HUES6 (cell line): ENCODE measurements at regions not wholly inside any gene's neighbourhood (a gene's known extent, or its start where the extent isn't known, plus 50 kb on each side); places are given as distances from the start of the nearest gene placed in this dataset.

Source experiments
- H3K27ac ChIP-seq: 2 replicates; pipeline ENCODE4 v1.7.0; 2013; ENCODE audit warnings: low read depth, mild to moderate bottlenecking, low read length, inconsistent platforms
- H3K27me3 ChIP-seq: 2 replicates; pipeline ENCODE4 v1.6.1; 2013; ENCODE audit warnings: low read length; ENCODE audit not compliant: control insufficient read depth, insufficient read depth
- H3K36me3 ChIP-seq: 2 replicates; pipeline ENCODE4 v1.6.1; 2013; ENCODE audit warnings: low read length; ENCODE audit not compliant: control insufficient read depth, insufficient read depth
- H3K4me1 ChIP-seq: 2 replicates; pipeline ENCODE4 v1.6.1; 2013; ENCODE audit warnings: low read length; ENCODE audit not compliant: control insufficient read depth, insufficient read depth
- H3K4me3 ChIP-seq: 2 replicates; pipeline ENCODE4 v1.5.1; 2013; ENCODE audit warnings: low read depth, low read length
- H3K9ac ChIP-seq: one replicate; pipeline ENCODE4 v1.6.1; 2013; ENCODE audit warnings: mild to moderate bottlenecking, low read length
- H3K9me3 ChIP-seq: 2 replicates; pipeline ENCODE4 v1.6.1; 2013; ENCODE audit warnings: low read depth, low read length; ENCODE audit not compliant: control insufficient read depth, insufficient read depth

GRCh38 chr11:115871161-115871760, 367.0 kb upstream of the CADM1 start:
- no peak overlapping the region for H3K27ac ChIP-seq
- H3K4me1 ChIP-seq, result peaks cover 5% of the 10 kb centered on the region
- no peaks in the 10 kb centered on the region; the same call in 1 of the 2 replicates for H3K27me3 ChIP-seq
- H3K4me3 ChIP-seq, result no peak overlapping the region
- no peak overlapping the region for H3K9ac ChIP-seq
- H3K9me3 ChIP-seq, result no peaks in the 10 kb centered on the region
- H3K36me3 ChIP-seq, result no peaks in the 10 kb centered on the region

GRCh38 chr11:115869780-115870431, 365.7 kb upstream of the CADM1 start:
- Histone ChIP-seq H3K9me3 (no peaks in the 10 kb centered on the region), H3K36me3 (no peaks in the 10 kb centered on the region), H3K27ac (no peak overlapping the region), H3K4me1 (peaks cover 5% of the 10 kb centered on the region), H3K27me3 (no peaks in the 10 kb centered on the region; the same call in 1 of the 2 replicates), H3K9ac (no peak overlapping the region), H3K4me3 (no peak overlapping the region)

- Histone ChIP-seq H3K36me3 (no peaks in the 10 kb centered on the region), H3K9ac (no peak overlapping the region), H3K27ac (no peak overlapping the region), H3K4me1 (peaks cover 5% of the 10 kb centered on the region), H3K4me3 (no peak overlapping the region), H3K27me3 (no peaks in the 10 kb centered on the region; the same call in 1 of the 2 replicates), H3K9me3 (no peaks in the 10 kb centered on the region)
Observed at GRCh38 chr11:115869131-115869530, 364.9 kb upstream of the CADM1 start.

GRCh38 chr11:115860246-115860645, 356.0 kb upstream of the CADM1 start:
- Histone ChIP-seq H3K9ac (no peak overlapping the region), H3K4me3 (no peak overlapping the region), H3K27me3 (no peaks in the 10 kb centered on the region), H3K36me3 (no peaks in the 10 kb centered on the region), H3K27ac (no peak overlapping the region), H3K4me1 (no peaks in the 10 kb centered on the region), H3K9me3 (peaks cover 3% of the 10 kb centered on the region; the same call in 1 of the 2 replicates)

GRCh38 chr11:115848611-115849010, 344.4 kb upstream of the CADM1 start:
- 0 out of 2 replicates have a peak, but pooled peaks cover 3% of the 10 kb centered on the region for H3K4me1 ChIP-seq
- peaks cover 10% of the 10 kb centered on the region; the same call in 1 of the 2 replicates for H3K27me3 ChIP-seq
- no peak overlapping the region for H3K9ac ChIP-seq
- no peak overlapping the region for H3K4me3 ChIP-seq
- H3K36me3 ChIP-seq, result no peaks in the 10 kb centered on the region
- H3K27ac ChIP-seq, result no peak overlapping the region
- no peaks in the 10 kb centered on the region for H3K9me3 ChIP-seq

- Histone ChIP-seq H3K27me3 (peaks cover 10% of the 10 kb centered on the region; the same call in 1 of the 2 replicates), H3K4me3 (no peak overlapping the region), H3K9ac (no peak overlapping the region), H3K4me1 (0 out of 2 replicates have a peak, but pooled peaks cover 3% of the 10 kb centered on the region), H3K36me3 (no peaks in the 10 kb centered on the region), H3K27ac (no peak overlapping the region), H3K9me3 (no peaks in the 10 kb centered on the region)
Observed at GRCh38 chr11:115848080-115848479, 343.9 kb upstream of the CADM1 start.

GRCh38 chr11:115845872-115846271, 341.7 kb upstream of the CADM1 start:
- H3K9ac ChIP-seq, result no peak overlapping the region
- H3K27me3 ChIP-seq, result peaks cover 15% of the 10 kb centered on the region
- H3K27ac ChIP-seq, result no peak overlapping the region
- H3K36me3 ChIP-seq, result no peaks in the 10 kb centered on the region
- no peaks in the 10 kb centered on the region for H3K9me3 ChIP-seq
- H3K4me1 ChIP-seq, result 0 out of 2 replicates have a peak, but pooled peaks cover 3% of the 10 kb centered on the region
- H3K4me3 ChIP-seq, result no peak overlapping the region

- H3K27me3 ChIP-seq, result peaks cover 15% of the 10 kb centered on the region
- H3K9ac ChIP-seq, result no peak overlapping the region
- H3K9me3 ChIP-seq, result no peaks in the 10 kb centered on the region
- no peak overlapping the region for H3K4me3 ChIP-seq
- no peak overlapping the region for H3K27ac ChIP-seq
- H3K36me3 ChIP-seq, result no peaks in the 10 kb centered on the region
- 0 out of 2 replicates have a peak, but pooled peaks cover 3% of the 10 kb centered on the region for H3K4me1 ChIP-seq
Observed at GRCh38 chr11:115843685-115844084, 339.5 kb upstream of the CADM1 start.

GRCh38 chr11:115843111-115843510, 338.9 kb upstream of the CADM1 start:
- peaks cover 15% of the 10 kb centered on the region for H3K27me3 ChIP-seq
- no peaks in the 10 kb centered on the region for H3K9me3 ChIP-seq
- no peak overlapping the region for H3K27ac ChIP-seq
- no peak overlapping the region for H3K9ac ChIP-seq
- H3K4me1 ChIP-seq, result 0 out of 2 replicates have a peak, but pooled peaks cover 3% of the 10 kb centered on the region
- H3K36me3 ChIP-seq, result no peaks in the 10 kb centered on the region
- no peak overlapping the region for H3K4me3 ChIP-seq

GRCh38 chr11:115820026-115820425, 315.8 kb upstream of the CADM1 start:
- Histone ChIP-seq H3K9ac (no peak overlapping the region), H3K27me3 (no peaks in the 10 kb centered on the region), H3K27ac (no peak overlapping the region), H3K9me3 (peaks cover 4% of the 10 kb centered on the region; the same call in 1 of the 2 replicates), H3K4me3 (no peak overlapping the region), H3K36me3 (no peaks in the 10 kb centered on the region), H3K4me1 (peaks cover 10% of the 10 kb centered on the region)

GRCh38 chr11:115819014-115819413, 314.8 kb upstream of the CADM1 start:
- no peaks in the 10 kb centered on the region for H3K27me3 ChIP-seq
- H3K4me1 ChIP-seq, result peaks cover 10% of the 10 kb centered on the region
- no peak overlapping the region for H3K27ac ChIP-seq
- no peak overlapping the region for H3K4me3 ChIP-seq
- no peaks in the 10 kb centered on the region for H3K36me3 ChIP-seq
- peaks cover 4% of the 10 kb centered on the region; the same call in 1 of the 2 replicates for H3K9me3 ChIP-seq
- H3K9ac ChIP-seq, result no peak overlapping the region
